ENCODE measurements at regions not wholly inside any gene's neighbourhood (a gene's known extent, or its start where the extent isn't known, plus 50 kb on each side); places are given as distances from the start of the nearest gene placed in this dataset.

GRCh38 chr11:70651031-70651430, 252.7 kb downstream of the CTTN start:
- H3K4me1 ChIP-seq (ENCODE audit: control insufficient read depth in 1 of 2, insufficient read depth in 2 of 2, low read length in 2 of 2): no peaks in the 10 kb centered on the region
- no peak overlapping the region for H3K4me3 ChIP-seq (ENCODE audit: low read depth in 1 of 2, low read length in 2 of 2)
- H3K27ac ChIP-seq (ENCODE audit: low read depth, low read length): no peak overlapping the region
- H3K9ac ChIP-seq (ENCODE audit: low read depth in 1 of 2, low read length in 2 of 2): no peak overlapping the region
- no peaks in the 10 kb centered on the region for H3K36me3 ChIP-seq (ENCODE audit: control insufficient read depth in 1 of 2, insufficient read depth in 2 of 2, low read length in 2 of 2)
- H3K9me3 ChIP-seq (ENCODE audit: control insufficient read depth in 1 of 2, low read length in 2 of 2): no peaks in the 10 kb centered on the region
- no peaks in the 10 kb centered on the region for H3K27me3 ChIP-seq (ENCODE audit: control insufficient read depth in 1 of 2, insufficient read depth in 2 of 2, low read length in 2 of 2)

- H3K27me3 ChIP-seq (ENCODE audit: control insufficient read depth in 1 of 2, insufficient read depth in 2 of 2, low read length in 2 of 2): no peaks in the 10 kb centered on the region
- H3K9ac ChIP-seq (ENCODE audit: low read depth in 1 of 2, low read length in 2 of 2): no peak overlapping the region
- no peak overlapping the region for H3K27ac ChIP-seq (ENCODE audit: low read depth, low read length)
- no peaks in the 10 kb centered on the region for H3K4me1 ChIP-seq (ENCODE audit: control insufficient read depth in 1 of 2, insufficient read depth in 2 of 2, low read length in 2 of 2)
- H3K9me3 ChIP-seq (ENCODE audit: control insufficient read depth in 1 of 2, low read length in 2 of 2): no peaks in the 10 kb centered on the region
- no peaks in the 10 kb centered on the region for H3K36me3 ChIP-seq (ENCODE audit: control insufficient read depth in 1 of 2, insufficient read depth in 2 of 2, low read length in 2 of 2)
- no peak overlapping the region for H3K4me3 ChIP-seq (ENCODE audit: low read depth in 1 of 2, low read length in 2 of 2)
Observed at GRCh38 chr11:70654016-70654415, 255.7 kb downstream of the CTTN start.

GRCh38 chr11:70655816-70656215, 257.5 kb downstream of the CTTN start:
- no peaks in the 10 kb centered on the region for H3K4me1 ChIP-seq (ENCODE audit: control insufficient read depth in 1 of 2, insufficient read depth in 2 of 2, low read length in 2 of 2)
- H3K27ac ChIP-seq (ENCODE audit: low read depth, low read length): no peak overlapping the region
- no peak overlapping the region for H3K4me3 ChIP-seq (ENCODE audit: low read depth in 1 of 2, low read length in 2 of 2)
- no peak overlapping the region for H3K9ac ChIP-seq (ENCODE audit: low read depth in 1 of 2, low read length in 2 of 2)
- H3K9me3 ChIP-seq (ENCODE audit: control insufficient read depth in 1 of 2, low read length in 2 of 2): no peaks in the 10 kb centered on the region
- no peaks in the 10 kb centered on the region for H3K27me3 ChIP-seq (ENCODE audit: control insufficient read depth in 1 of 2, insufficient read depth in 2 of 2, low read length in 2 of 2)
- H3K36me3 ChIP-seq (ENCODE audit: control insufficient read depth in 1 of 2, insufficient read depth in 2 of 2, low read length in 2 of 2): peaks cover 0 to 9% of the 10 kb centered on the region in 2 donors

- no peaks in the 10 kb centered on the region for H3K9me3 ChIP-seq (ENCODE audit: control insufficient read depth in 1 of 2, low read length in 2 of 2)
- H3K9ac ChIP-seq (ENCODE audit: low read depth in 1 of 2, low read length in 2 of 2): no peak overlapping the region
- H3K27ac ChIP-seq (ENCODE audit: low read depth, low read length): no peak overlapping the region
- H3K27me3 ChIP-seq (ENCODE audit: control insufficient read depth in 1 of 2, insufficient read depth in 2 of 2, low read length in 2 of 2): no peaks in the 10 kb centered on the region
- no peak overlapping the region for H3K4me3 ChIP-seq (ENCODE audit: low read depth in 1 of 2, low read length in 2 of 2)
- H3K4me1 ChIP-seq (ENCODE audit: control insufficient read depth in 1 of 2, insufficient read depth in 2 of 2, low read length in 2 of 2): no peaks in the 10 kb centered on the region
- H3K36me3 ChIP-seq (ENCODE audit: control insufficient read depth in 1 of 2, insufficient read depth in 2 of 2, low read length in 2 of 2): peaks cover 0 to 9% of the 10 kb centered on the region in 2 donors
Observed at GRCh38 chr11:70656252-70656651, 257.9 kb downstream of the CTTN start.

- H3K36me3 ChIP-seq (ENCODE audit: control insufficient read depth in 1 of 2, insufficient read depth in 2 of 2, low read length in 2 of 2): peaks cover 0 to 9% of the 10 kb centered on the region in 2 donors
- peaks cover 0 to 3% of the 10 kb centered on the region in 2 donors for H3K27me3 ChIP-seq (ENCODE audit: control insufficient read depth in 1 of 2, insufficient read depth in 2 of 2, low read length in 2 of 2)
- H3K27ac ChIP-seq (ENCODE audit: low read depth, low read length): no peak overlapping the region
- H3K4me3 ChIP-seq (ENCODE audit: low read depth in 1 of 2, low read length in 2 of 2): no peak overlapping the region
- no peaks in the 10 kb centered on the region for H3K4me1 ChIP-seq (ENCODE audit: control insufficient read depth in 1 of 2, insufficient read depth in 2 of 2, low read length in 2 of 2)
- no peaks in the 10 kb centered on the region for H3K9me3 ChIP-seq (ENCODE audit: control insufficient read depth in 1 of 2, low read length in 2 of 2)
- H3K9ac ChIP-seq (ENCODE audit: low read depth in 1 of 2, low read length in 2 of 2): no peak overlapping the region
Observed at GRCh38 chr11:70660059-70660888, 261.9 kb downstream of the CTTN start.

GRCh38 chr11:70660889-70661197, 262.5 kb downstream of the CTTN start:
- H3K9me3 ChIP-seq (ENCODE audit: control insufficient read depth in 1 of 2, low read length in 2 of 2): no peaks in the 10 kb centered on the region
- no peaks in the 10 kb centered on the region for H3K4me1 ChIP-seq (ENCODE audit: control insufficient read depth in 1 of 2, insufficient read depth in 2 of 2, low read length in 2 of 2)
- H3K9ac ChIP-seq (ENCODE audit: low read depth in 1 of 2, low read length in 2 of 2): no peak overlapping the region
- H3K27ac ChIP-seq (ENCODE audit: low read depth, low read length): no peak overlapping the region
- H3K4me3 ChIP-seq (ENCODE audit: low read depth in 1 of 2, low read length in 2 of 2): no peak overlapping the region
- peaks cover 0 to 3% of the 10 kb centered on the region in 2 donors for H3K27me3 ChIP-seq (ENCODE audit: control insufficient read depth in 1 of 2, insufficient read depth in 2 of 2, low read length in 2 of 2)
- H3K36me3 ChIP-seq (ENCODE audit: control insufficient read depth in 1 of 2, insufficient read depth in 2 of 2, low read length in 2 of 2): peaks cover 0 to 9% of the 10 kb centered on the region in 2 donors

GRCh38 chr11:70661761-70662501, 263.6 kb downstream of the CTTN start:
- H3K36me3 ChIP-seq (ENCODE audit: control insufficient read depth in 1 of 2, insufficient read depth in 2 of 2, low read length in 2 of 2): peaks cover 0 to 9% of the 10 kb centered on the region in 2 donors
- H3K27ac ChIP-seq (ENCODE audit: low read depth, low read length): no peak overlapping the region
- H3K4me3 ChIP-seq (ENCODE audit: low read depth in 1 of 2, low read length in 2 of 2): no peak overlapping the region
- no peaks in the 10 kb centered on the region for H3K9me3 ChIP-seq (ENCODE audit: control insufficient read depth in 1 of 2, low read length in 2 of 2)
- H3K27me3 ChIP-seq (ENCODE audit: control insufficient read depth in 1 of 2, insufficient read depth in 2 of 2, low read length in 2 of 2): peaks cover 0 to 3% of the 10 kb centered on the region in 2 donors
- H3K4me1 ChIP-seq (ENCODE audit: control insufficient read depth in 1 of 2, insufficient read depth in 2 of 2, low read length in 2 of 2): no peaks in the 10 kb centered on the region
- H3K9ac ChIP-seq (ENCODE audit: low read depth in 1 of 2, low read length in 2 of 2): no peak overlapping the region

- H3K27ac ChIP-seq (ENCODE audit: low read depth, low read length): no peak overlapping the region
- H3K4me1 ChIP-seq (ENCODE audit: control insufficient read depth in 1 of 2, insufficient read depth in 2 of 2, low read length in 2 of 2): no peaks in the 10 kb centered on the region
- no peak overlapping the region for H3K9ac ChIP-seq (ENCODE audit: low read depth in 1 of 2, low read length in 2 of 2)
- peaks cover 0 to 9% of the 10 kb centered on the region in 2 donors for H3K36me3 ChIP-seq (ENCODE audit: control insufficient read depth in 1 of 2, insufficient read depth in 2 of 2, low read length in 2 of 2)
- peaks cover 0 to 3% of the 10 kb centered on the region in 2 donors for H3K27me3 ChIP-seq (ENCODE audit: control insufficient read depth in 1 of 2, insufficient read depth in 2 of 2, low read length in 2 of 2)
- no peaks in the 10 kb centered on the region for H3K9me3 ChIP-seq (ENCODE audit: control insufficient read depth in 1 of 2, low read length in 2 of 2)
- no peak overlapping the region for H3K4me3 ChIP-seq (ENCODE audit: low read depth in 1 of 2, low read length in 2 of 2)
Observed at GRCh38 chr11:70662691-70663098, 264.4 kb downstream of the CTTN start.

GRCh38 chr11:70663815-70664214, 265.5 kb downstream of the CTTN start:
- Histone ChIP-seq H3K9ac (ENCODE audit: low read depth in 1 of 2, low read length in 2 of 2) (no peak overlapping the region), H3K36me3 (ENCODE audit: control insufficient read depth in 1 of 2, insufficient read depth in 2 of 2, low read length in 2 of 2) (peaks cover 0 to 9% of the 10 kb centered on the region in 2 donors), H3K9me3 (ENCODE audit: control insufficient read depth in 1 of 2, low read length in 2 of 2) (no peaks in the 10 kb centered on the region), H3K27ac (ENCODE audit: low read depth, low read length) (no peak overlapping the region), H3K27me3 (ENCODE audit: control insufficient read depth in 1 of 2, insufficient read depth in 2 of 2, low read length in 2 of 2) (peaks cover 0 to 3% of the 10 kb centered on the region in 2 donors), H3K4me3 (ENCODE audit: low read depth in 1 of 2, low read length in 2 of 2) (no peak overlapping the region), H3K4me1 (ENCODE audit: control insufficient read depth in 1 of 2, insufficient read depth in 2 of 2, low read length in 2 of 2) (no peaks in the 10 kb centered on the region)

- H3K27ac ChIP-seq (ENCODE audit: low read depth, low read length): no peak overlapping the region
- no peaks in the 10 kb centered on the region for H3K36me3 ChIP-seq (ENCODE audit: control insufficient read depth in 1 of 2, insufficient read depth in 2 of 2, low read length in 2 of 2)
- no peak overlapping the region for H3K9ac ChIP-seq (ENCODE audit: low read depth in 1 of 2, low read length in 2 of 2)
- no peaks in the 10 kb centered on the region for H3K9me3 ChIP-seq (ENCODE audit: control insufficient read depth in 1 of 2, low read length in 2 of 2)
- peaks cover 0 to 3% of the 10 kb centered on the region in 2 donors for H3K27me3 ChIP-seq (ENCODE audit: control insufficient read depth in 1 of 2, insufficient read depth in 2 of 2, low read length in 2 of 2)
- no peak overlapping the region for H3K4me3 ChIP-seq (ENCODE audit: low read depth in 1 of 2, low read length in 2 of 2)
- H3K4me1 ChIP-seq (ENCODE audit: control insufficient read depth in 1 of 2, insufficient read depth in 2 of 2, low read length in 2 of 2): no peaks in the 10 kb centered on the region
Observed at GRCh38 chr11:70666311-70666710, 268.0 kb downstream of the CTTN start.

All from duodenal mucosa (tissue), 2 donors.